MM.1S (cell line): ENCODE measurements at regions not wholly inside any gene's neighbourhood (a gene's known extent, or its start where the extent isn't known, plus 50 kb on each side); places are given as distances from the start of the nearest gene placed in this dataset.

ENCODE experiments used
- DNase-seq: peaks from one replicate; pipeline ENCODE4 v3.0.0-alpha.2; 2015
- H2AFZ ChIP-seq: fragments of 300-600 bp; sonication (generic); 2 replicates; pipeline ENCODE4 v1.6.0; 2016; ENCODE audit warnings: antibody characterized with exemption, low read length
- H3F3A ChIP-seq: fragments of 300-600 bp; sonication (generic); 2 replicates; pipeline ENCODE4 v1.6.1; 2016; ENCODE audit warnings: mild to moderate bottlenecking, antibody characterized with exemption, low read length, moderate library complexity, mixed read lengths; ENCODE audit not compliant: insufficient read depth
- H3K27ac ChIP-seq: fragments of 300-600 bp; sonication (generic); 2 replicates; pipeline ENCODE4 v1.5.1; 2016; ENCODE audit warnings: mild to moderate bottlenecking, low read length
- H3K27me3 ChIP-seq: fragments of 300-600 bp; sonication (generic); replicated peaks from 2 replicates; pipeline ENCODE4 v1.6.0; 2016; ENCODE audit warnings: low read length; ENCODE audit not compliant: insufficient read depth
- H3K36me3 ChIP-seq: fragments of 300-600 bp; sonication (generic); replicated peaks from 2 replicates; pipeline ENCODE4 v1.6.1; 2016; ENCODE audit warnings: mild to moderate bottlenecking, low read length, mixed read lengths; ENCODE audit not compliant: insufficient read depth
- H3K4me1 ChIP-seq: fragments of 300-600 bp; sonication (generic); 2 replicates; pipeline ENCODE4 v1.6.1; 2016; ENCODE audit warnings: low read length, mixed read lengths
- H3K4me2 ChIP-seq: fragments of 300-600 bp; sonication (generic); 2 replicates; pipeline ENCODE4 v1.6.0; 2016; ENCODE audit warnings: low read depth, low read length
- H3K4me3 ChIP-seq: fragments of 300-600 bp; sonication (generic); 2 replicates; pipeline ENCODE4 v1.5.1; 2016; ENCODE audit warnings: low read length, mixed read lengths
- H3K79me2 ChIP-seq: fragments of 300-600 bp; sonication (generic); 2 replicates; pipeline ENCODE4 v1.6.1; 2016; ENCODE audit warnings: mixed run types, low read length, mixed read lengths
- H3K9ac ChIP-seq: fragments of 300-600 bp; sonication (generic); 2 replicates; pipeline ENCODE4 v1.6.1; 2016; ENCODE audit warnings: low read length, mixed read lengths
- H3K9me2 ChIP-seq: fragments of 300-600 bp; sonication (generic); replicated peaks from 2 replicates; pipeline ENCODE4 v1.6.1; 2016; ENCODE audit warnings: mild to moderate bottlenecking, low read length, mixed read lengths; ENCODE audit not compliant: insufficient read depth
- H3K9me3 ChIP-seq: fragments of 300-600 bp; sonication (generic); replicated peaks from 2 replicates; pipeline ENCODE4 v1.6.1; 2016; ENCODE audit warnings: mild to moderate bottlenecking, low read length, mixed read lengths; ENCODE audit not compliant: insufficient read depth
- H4K20me1 ChIP-seq: fragments of 300-600 bp; sonication (generic); 2 replicates; pipeline ENCODE4 v1.6.1; 2016; ENCODE audit warnings: mild to moderate bottlenecking, low read length, moderate library complexity, mixed read lengths; ENCODE audit not compliant: insufficient read depth
- EZH2 ChIP-seq: fragments of 300-600 bp; sonication (generic); optimal IDR thresholded peaks from 2 replicates; pipeline ENCODE3; 2017; ENCODE audit warnings: low read depth, mild to moderate bottlenecking, antibody characterized with exemption, low read length, mixed read lengths
- EZH2phosphoT487 ChIP-seq: fragments of 300-600 bp; sonication (generic); IDR thresholded peaks from 2 replicates; pipeline ENCODE4 v1.6.1; 2018; ENCODE audit warnings: antibody characterized with exemption, low read length
- TF ChIP-seq, protein P1 (sequence below): fragments of 300-600 bp; sonication (generic); IDR thresholded peaks from 2 replicates; pipeline ENCODE4 v1.5.1; 2016; ENCODE audit warnings: antibody characterized with exemption, low read length, mixed read lengths

DNA sequence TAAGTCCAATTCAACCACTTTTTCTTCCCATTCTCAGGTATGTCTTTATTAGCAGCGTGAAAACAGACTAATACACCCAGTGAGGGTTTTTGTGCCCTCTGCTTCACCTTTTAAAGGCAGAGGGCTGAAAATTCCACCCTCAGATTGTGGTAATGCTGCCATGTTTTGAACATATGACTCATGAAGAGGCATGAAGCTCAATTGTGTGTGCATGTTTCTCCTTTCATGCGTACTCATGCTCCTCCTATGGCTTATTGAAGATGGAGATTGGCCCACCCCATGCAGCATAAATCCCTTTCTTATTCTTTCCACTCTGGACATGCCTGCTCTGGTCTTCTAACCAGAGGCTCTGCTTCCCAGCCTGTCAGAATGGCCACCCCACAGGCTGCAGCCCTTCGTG lies 168.0 kb upstream of the PRKCQ start:
- Histone ChIP-seq H3K4me2 (no peak overlapping the region), H3K9me2 (no peaks in the 10 kb centered on the region), H4K20me1 (no peaks in the 10 kb centered on the region), H3K27ac (no peak overlapping the region), H3K36me3 (no peaks in the 10 kb centered on the region), H3K9ac (no peak overlapping the region), H3K27me3 (no peaks in the 10 kb centered on the region), H3K4me3 (no peak overlapping the region), H3K79me2 (no peaks in the 10 kb centered on the region), H2AFZ (no peak overlapping the region), H3K4me1 (no peaks in the 10 kb centered on the region), H3F3A (no peaks in the 10 kb centered on the region), H3K9me3 (no peaks in the 10 kb centered on the region)
- TF ChIP-seq EZH2 (no peak), EZH2phosphoT487 (no peak)
- TF ChIP-seq, protein P1, sequence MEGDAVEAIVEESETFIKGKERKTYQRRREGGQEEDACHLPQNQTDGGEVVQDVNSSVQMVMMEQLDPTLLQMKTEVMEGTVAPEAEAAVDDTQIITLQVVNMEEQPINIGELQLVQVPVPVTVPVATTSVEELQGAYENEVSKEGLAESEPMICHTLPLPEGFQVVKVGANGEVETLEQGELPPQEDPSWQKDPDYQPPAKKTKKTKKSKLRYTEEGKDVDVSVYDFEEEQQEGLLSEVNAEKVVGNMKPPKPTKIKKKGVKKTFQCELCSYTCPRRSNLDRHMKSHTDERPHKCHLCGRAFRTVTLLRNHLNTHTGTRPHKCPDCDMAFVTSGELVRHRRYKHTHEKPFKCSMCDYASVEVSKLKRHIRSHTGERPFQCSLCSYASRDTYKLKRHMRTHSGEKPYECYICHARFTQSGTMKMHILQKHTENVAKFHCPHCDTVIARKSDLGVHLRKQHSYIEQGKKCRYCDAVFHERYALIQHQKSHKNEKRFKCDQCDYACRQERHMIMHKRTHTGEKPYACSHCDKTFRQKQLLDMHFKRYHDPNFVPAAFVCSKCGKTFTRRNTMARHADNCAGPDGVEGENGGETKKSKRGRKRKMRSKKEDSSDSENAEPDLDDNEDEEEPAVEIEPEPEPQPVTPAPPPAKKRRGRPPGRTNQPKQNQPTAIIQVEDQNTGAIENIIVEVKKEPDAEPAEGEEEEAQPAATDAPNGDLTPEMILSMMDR = no peak
- DNase-seq = no peak

DNA sequence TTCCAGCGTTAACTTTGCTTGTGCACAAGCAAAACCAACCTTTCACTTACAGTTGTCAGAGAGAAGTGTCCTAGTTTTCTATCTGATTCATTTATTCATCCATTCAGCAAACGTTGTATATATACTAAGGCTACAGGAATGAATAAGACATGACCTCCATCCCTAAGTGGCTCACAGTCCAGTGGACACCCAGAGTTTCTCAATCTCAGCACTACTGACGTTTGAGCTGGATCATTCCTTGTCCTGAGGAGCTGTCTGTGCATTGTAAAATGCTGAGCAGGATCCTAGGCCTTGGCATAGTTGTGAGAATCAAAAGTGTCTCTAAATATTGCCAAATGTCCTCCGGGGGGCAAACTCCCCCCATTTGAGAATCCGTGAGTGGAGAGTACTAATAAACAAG lies 166.7 kb upstream of the PRKCQ start:
- H3K4me2 ChIP-seq = no peak overlapping the region
- H3K36me3 ChIP-seq = no peaks in the 10 kb centered on the region
- no peaks in the 10 kb centered on the region for H4K20me1 ChIP-seq
- no peak overlapping the region for H3K27ac ChIP-seq
- H3K79me2 ChIP-seq = no peaks in the 10 kb centered on the region
- H3K4me3 ChIP-seq = no peak overlapping the region
- H3F3A ChIP-seq = no peaks in the 10 kb centered on the region
- no peak overlapping the region for H3K9ac ChIP-seq
- no peak for TF ChIP-seq EZH2phosphoT487
- TF ChIP-seq, protein P1 = no peak
- TF ChIP-seq EZH2 = no peak
- H2AFZ ChIP-seq = no peak overlapping the region
- no peaks in the 10 kb centered on the region for H3K4me1 ChIP-seq
- no peaks in the 10 kb centered on the region for H3K27me3 ChIP-seq
- no peaks in the 10 kb centered on the region for H3K9me3 ChIP-seq
- H3K9me2 ChIP-seq = no peaks in the 10 kb centered on the region
- DNase-seq = no peak

DNA sequence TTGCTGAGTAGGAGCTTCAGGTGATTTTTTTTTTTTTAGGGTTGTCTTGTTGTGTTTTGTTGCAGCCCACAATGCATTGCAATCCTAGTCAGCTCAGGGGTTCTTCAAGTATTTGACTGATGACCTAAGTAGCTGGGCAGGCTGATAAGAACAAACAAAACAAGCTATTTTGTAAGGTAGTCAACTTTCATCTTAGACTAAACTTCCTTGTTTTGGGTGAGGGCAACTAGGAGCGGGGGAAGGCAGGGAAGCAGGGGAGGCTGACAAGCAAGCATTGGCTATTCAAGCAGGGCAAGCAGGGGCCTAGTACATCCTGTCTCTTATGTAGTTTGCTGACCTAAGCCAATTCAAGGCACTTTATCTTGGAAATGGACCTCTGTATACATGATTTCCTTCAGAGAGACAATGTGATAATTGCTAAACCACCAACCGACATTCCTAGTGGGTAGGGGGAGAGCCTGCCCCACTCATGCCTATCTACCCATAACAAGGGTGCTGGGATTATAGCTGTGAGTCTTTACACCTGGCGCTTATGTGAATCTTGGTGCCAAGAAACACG lies 163.3 kb upstream of the PRKCQ start:
- no peak overlapping the region for H3K4me3 ChIP-seq
- H3K36me3 ChIP-seq = no peaks in the 10 kb centered on the region
- no peak overlapping the region for H3K9ac ChIP-seq
- no peak overlapping the region for H3K4me2 ChIP-seq
- DNase-seq = no peak
- no peak overlapping the region for H2AFZ ChIP-seq
- no peaks in the 10 kb centered on the region for H4K20me1 ChIP-seq
- H3K27ac ChIP-seq = no peak overlapping the region
- no peaks in the 10 kb centered on the region for H3K27me3 ChIP-seq
- TF ChIP-seq, protein P1 = no peak
- no peaks in the 10 kb centered on the region for H3K79me2 ChIP-seq
- H3K9me3 ChIP-seq = no peaks in the 10 kb centered on the region
- H3K4me1 ChIP-seq = no peaks in the 10 kb centered on the region
- no peaks in the 10 kb centered on the region for H3K9me2 ChIP-seq
- no peaks in the 10 kb centered on the region for H3F3A ChIP-seq
